ENCODE measurements at regions not wholly inside any gene's neighbourhood (a gene's known extent, or its start where the extent isn't known, plus 50 kb on each side); places are given as distances from the start of the nearest gene placed in this dataset.

DNA sequence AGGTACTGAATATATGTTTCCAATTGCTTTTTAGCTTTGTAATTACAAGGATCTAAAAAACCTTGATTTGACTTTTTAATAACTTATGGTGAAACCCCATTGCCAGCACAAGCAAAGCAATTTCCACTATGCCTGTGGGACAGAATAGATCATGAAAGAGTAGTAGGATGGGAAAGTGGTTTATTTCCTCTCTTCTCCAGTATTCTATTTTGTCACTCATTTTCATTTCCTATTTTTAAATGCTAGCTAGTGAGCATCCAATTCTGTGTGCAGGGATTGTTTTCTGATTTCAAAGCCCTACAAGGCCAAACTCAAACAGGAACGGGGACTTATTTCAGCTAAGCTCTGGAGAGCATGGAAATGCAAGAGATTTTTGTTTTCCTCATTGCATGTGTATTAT lies 132.0 kb upstream of the TGFBR2 start:
- Mint-ChIP-seq H3K27me3 (ENCODE audit: low read depth) (no peaks in the 10 kb centered on the region), H3K4me1 (peaks cover 4% of the 10 kb centered on the region), H3K4me3 (no peak overlapping the region), H3K9me3 (peaks cover 9% of the 10 kb centered on the region), H3K27ac (no peak overlapping the region), H3K36me3 (peaks cover 5% of the 10 kb centered on the region)
- ChIA-PET POLR2A (no interaction called here), CTCF (no interaction called here)
- no peak for DNase-seq (ENCODE audit: low spot score)
- no peak for ATAC-seq
- TF ChIP-seq ZNF219 (CRISPR knock-in tag; IDR thresholded peaks at IDR 0.05; ENCODE audit: borderline replicate concordance) = no peak
- TF ChIP-seq TEAD1 (CRISPR knock-in tag; IDR thresholded peaks at IDR 0.05) = no peak
- TF ChIP-seq ELF4 (CRISPR knock-in tag; IDR thresholded peaks at IDR 0.05; ENCODE audit: low read depth) = no peak
- TF ChIP-seq NFE2L1 (CRISPR knock-in tag; IDR thresholded peaks at IDR 0.05) = no peak
- no peak for TF ChIP-seq PRRX2 (CRISPR knock-in tag; IDR thresholded peaks at IDR 0.05)
- TF ChIP-seq, protein P1, sequence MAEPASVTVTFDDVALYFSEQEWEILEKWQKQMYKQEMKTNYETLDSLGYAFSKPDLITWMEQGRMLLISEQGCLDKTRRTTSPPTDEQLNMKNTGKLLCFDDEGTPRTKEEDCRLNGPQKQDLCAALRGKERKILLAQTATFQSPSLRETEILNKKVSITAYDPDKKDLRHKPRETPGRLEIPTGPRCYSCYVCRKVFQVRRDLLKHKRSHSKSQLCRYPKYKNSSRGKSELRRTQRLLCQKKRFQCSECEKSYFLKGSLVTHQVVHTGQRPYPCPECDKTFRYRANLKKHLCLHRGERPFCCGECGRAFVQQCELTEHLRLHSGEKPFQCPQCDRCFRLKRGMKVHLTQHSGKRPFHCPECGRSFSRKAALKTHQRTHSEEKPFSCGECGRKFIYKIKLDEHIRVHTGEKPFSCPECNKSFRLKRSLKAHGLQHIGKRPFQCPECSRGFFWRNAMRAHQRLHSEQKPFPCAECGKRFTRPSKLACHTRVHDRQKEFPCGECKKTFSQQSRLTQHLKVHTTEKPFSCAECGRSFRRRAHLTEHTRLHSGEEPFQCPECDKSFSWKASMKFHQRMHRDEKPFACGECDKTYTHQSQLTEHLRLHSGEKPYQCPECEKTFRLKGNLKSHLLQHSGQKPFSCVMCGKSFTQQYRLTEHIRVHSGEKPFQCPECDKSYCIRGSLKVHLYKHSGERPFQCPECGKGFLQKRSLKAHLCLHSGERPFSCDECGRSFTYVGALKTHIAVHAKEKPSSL (CRISPR knock-in tag; conservative IDR thresholded peaks at IDR 0.05) = no peak
- no peak for TF ChIP-seq ATF2 (CRISPR knock-in tag; IDR thresholded peaks at IDR 0.05; ENCODE audit: borderline replicate concordance, low read depth)
- no peak for TF ChIP-seq RORB (CRISPR knock-in tag; IDR thresholded peaks at IDR 0.05)
- TF ChIP-seq, protein P2, sequence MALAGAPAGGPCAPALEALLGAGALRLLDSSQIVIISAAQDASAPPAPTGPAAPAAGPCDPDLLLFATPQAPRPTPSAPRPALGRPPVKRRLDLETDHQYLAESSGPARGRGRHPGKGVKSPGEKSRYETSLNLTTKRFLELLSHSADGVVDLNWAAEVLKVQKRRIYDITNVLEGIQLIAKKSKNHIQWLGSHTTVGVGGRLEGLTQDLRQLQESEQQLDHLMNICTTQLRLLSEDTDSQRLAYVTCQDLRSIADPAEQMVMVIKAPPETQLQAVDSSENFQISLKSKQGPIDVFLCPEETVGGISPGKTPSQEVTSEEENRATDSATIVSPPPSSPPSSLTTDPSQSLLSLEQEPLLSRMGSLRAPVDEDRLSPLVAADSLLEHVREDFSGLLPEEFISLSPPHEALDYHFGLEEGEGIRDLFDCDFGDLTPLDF (CRISPR knock-in tag; IDR thresholded peaks at IDR 0.05) = no peak
- TF ChIP-seq SMAD4 (CRISPR knock-in tag; IDR thresholded peaks at IDR 0.05) = no peak
- no peak for TF ChIP-seq CREB1 (CRISPR knock-in tag; IDR thresholded peaks at IDR 0.05)
- no peak for TF ChIP-seq SMAD3 (CRISPR knock-in tag; IDR thresholded peaks at IDR 0.05; ENCODE audit: borderline replicate concordance)

- H3K4me3 Mint-ChIP-seq = no peak overlapping the region
- ATAC-seq = peak; percentile 56
- TF ChIP-seq ZNF671 (CRISPR knock-in tag; IDR thresholded peaks at IDR 0.05) (no peak), NFATC4 (CRISPR knock-in tag; IDR thresholded peaks at IDR 0.05) (no peak), ZNF121 (CRISPR knock-in tag; IDR thresholded peaks at IDR 0.05) (no peak), ZNF396 (CRISPR knock-in tag; IDR thresholded peaks at IDR 0.05; ENCODE audit: borderline replicate concordance) (no peak), SMAD4 (CRISPR knock-in tag; IDR thresholded peaks at IDR 0.05) (no peak), ZNF416 (CRISPR knock-in tag; IDR thresholded peaks at IDR 0.05) (no peak), ATF2 (CRISPR knock-in tag; IDR thresholded peaks at IDR 0.05; ENCODE audit: borderline replicate concordance, low read depth) (no peak), RORB (CRISPR knock-in tag; IDR thresholded peaks at IDR 0.05) (no peak), FOXP1 (CRISPR knock-in tag; IDR thresholded peaks at IDR 0.05; ENCODE audit: borderline replicate concordance) (no peak)
- TF ChIP-seq, protein P3, sequence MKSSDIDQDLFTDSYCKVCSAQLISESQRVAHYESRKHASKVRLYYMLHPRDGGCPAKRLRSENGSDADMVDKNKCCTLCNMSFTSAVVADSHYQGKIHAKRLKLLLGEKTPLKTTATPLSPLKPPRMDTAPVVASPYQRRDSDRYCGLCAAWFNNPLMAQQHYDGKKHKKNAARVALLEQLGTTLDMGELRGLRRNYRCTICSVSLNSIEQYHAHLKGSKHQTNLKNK (CRISPR knock-in tag; IDR thresholded peaks at IDR 0.05) = no peak
- TF ChIP-seq, protein P4, sequence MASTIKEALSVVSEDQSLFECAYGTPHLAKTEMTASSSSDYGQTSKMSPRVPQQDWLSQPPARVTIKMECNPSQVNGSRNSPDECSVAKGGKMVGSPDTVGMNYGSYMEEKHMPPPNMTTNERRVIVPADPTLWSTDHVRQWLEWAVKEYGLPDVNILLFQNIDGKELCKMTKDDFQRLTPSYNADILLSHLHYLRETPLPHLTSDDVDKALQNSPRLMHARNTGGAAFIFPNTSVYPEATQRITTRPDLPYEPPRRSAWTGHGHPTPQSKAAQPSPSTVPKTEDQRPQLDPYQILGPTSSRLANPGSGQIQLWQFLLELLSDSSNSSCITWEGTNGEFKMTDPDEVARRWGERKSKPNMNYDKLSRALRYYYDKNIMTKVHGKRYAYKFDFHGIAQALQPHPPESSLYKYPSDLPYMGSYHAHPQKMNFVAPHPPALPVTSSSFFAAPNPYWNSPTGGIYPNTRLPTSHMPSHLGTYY (CRISPR knock-in tag; IDR thresholded peaks at IDR 0.05) = no peak
- TF ChIP-seq, protein P5, sequence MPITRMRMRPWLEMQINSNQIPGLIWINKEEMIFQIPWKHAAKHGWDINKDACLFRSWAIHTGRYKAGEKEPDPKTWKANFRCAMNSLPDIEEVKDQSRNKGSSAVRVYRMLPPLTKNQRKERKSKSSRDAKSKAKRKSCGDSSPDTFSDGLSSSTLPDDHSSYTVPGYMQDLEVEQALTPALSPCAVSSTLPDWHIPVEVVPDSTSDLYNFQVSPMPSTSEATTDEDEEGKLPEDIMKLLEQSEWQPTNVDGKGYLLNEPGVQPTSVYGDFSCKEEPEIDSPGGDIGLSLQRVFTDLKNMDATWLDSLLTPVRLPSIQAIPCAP (CRISPR knock-in tag; IDR thresholded peaks at IDR 0.05) = no peak
- TF ChIP-seq, protein P6, sequence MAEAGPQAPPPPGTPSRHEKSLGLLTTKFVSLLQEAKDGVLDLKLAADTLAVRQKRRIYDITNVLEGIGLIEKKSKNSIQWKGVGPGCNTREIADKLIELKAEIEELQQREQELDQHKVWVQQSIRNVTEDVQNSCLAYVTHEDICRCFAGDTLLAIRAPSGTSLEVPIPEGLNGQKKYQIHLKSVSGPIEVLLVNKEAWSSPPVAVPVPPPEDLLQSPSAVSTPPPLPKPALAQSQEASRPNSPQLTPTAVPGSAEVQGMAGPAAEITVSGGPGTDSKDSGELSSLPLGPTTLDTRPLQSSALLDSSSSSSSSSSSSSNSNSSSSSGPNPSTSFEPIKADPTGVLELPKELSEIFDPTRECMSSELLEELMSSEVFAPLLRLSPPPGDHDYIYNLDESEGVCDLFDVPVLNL (CRISPR knock-in tag; IDR thresholded peaks at IDR 0.05; ENCODE audit: borderline replicate concordance, low read depth) = no peak
- TF ChIP-seq, protein P7, sequence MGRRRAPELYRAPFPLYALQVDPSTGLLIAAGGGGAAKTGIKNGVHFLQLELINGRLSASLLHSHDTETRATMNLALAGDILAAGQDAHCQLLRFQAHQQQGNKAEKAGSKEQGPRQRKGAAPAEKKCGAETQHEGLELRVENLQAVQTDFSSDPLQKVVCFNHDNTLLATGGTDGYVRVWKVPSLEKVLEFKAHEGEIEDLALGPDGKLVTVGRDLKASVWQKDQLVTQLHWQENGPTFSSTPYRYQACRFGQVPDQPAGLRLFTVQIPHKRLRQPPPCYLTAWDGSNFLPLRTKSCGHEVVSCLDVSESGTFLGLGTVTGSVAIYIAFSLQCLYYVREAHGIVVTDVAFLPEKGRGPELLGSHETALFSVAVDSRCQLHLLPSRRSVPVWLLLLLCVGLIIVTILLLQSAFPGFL (CRISPR knock-in tag; IDR thresholded peaks at IDR 0.05; ENCODE audit: borderline replicate concordance) = no peak
- H3K36me3 Mint-ChIP-seq = peaks cover 11% of the 10 kb centered on the region
- H3K27me3 Mint-ChIP-seq (ENCODE audit: low read depth) = no peaks in the 10 kb centered on the region
- H3K27ac Mint-ChIP-seq = no peak overlapping the region
- peaks cover 15% of the 10 kb centered on the region for H3K9me3 Mint-ChIP-seq
- ChIA-PET CTCF (no interaction called here), POLR2A (no interaction called here)
- H3K4me1 Mint-ChIP-seq = peaks cover 4% of the 10 kb centered on the region
- DNase-seq (ENCODE audit: low spot score) = no peak
Measured at GRCh38 chr3:30475038-30475808, 131.2 kb upstream of the TGFBR2 start.
